H9 (cell line): ENCODE measurements at regions not wholly inside any gene's neighbourhood (a gene's known extent, or its start where the extent isn't known, plus 50 kb on each side); places are given as distances from the start of the nearest gene placed in this dataset.

Source experiments
- DNase-seq: peaks from one replicate; pipeline ENCODE4 v3.0.0-alpha.2; 2017
- H2AFZ ChIP-seq: one replicate; pipeline ENCODE4 v1.6.1; 2013; ENCODE audit warnings: mild to moderate bottlenecking, low read length, control low read depth, moderate library complexity
- H2AK5ac ChIP-seq: 2 replicates; pipeline ENCODE4 v1.6.1; 2013; ENCODE audit warnings: low read length, control low read depth, mixed read lengths; ENCODE audit not compliant: insufficient read length
- H2BK120ac ChIP-seq: one replicate; pipeline ENCODE4 v1.6.1; 2013; ENCODE audit warnings: low read depth, mild to moderate bottlenecking, low read length, control low read depth, inconsistent platforms; ENCODE audit not compliant: poor library complexity, severe bottlenecking
- H2BK12ac ChIP-seq: 2 replicates; pipeline ENCODE4 v1.6.1; 2013; ENCODE audit warnings: low read length, control low read depth, mixed read lengths, low read depth; ENCODE audit not compliant: insufficient read length
- H2BK15ac ChIP-seq: 2 replicates; pipeline ENCODE4 v1.6.1; 2013; ENCODE audit warnings: low read depth, low read length, control low read depth
- H2BK20ac ChIP-seq: one replicate; pipeline ENCODE4 v1.6.1; 2013; ENCODE audit warnings: low read depth, mild to moderate bottlenecking, low read length, control low read depth, inconsistent platforms; ENCODE audit not compliant: poor library complexity, severe bottlenecking
- H2BK5ac ChIP-seq: 2 replicates; pipeline ENCODE4 v1.6.1; 2013; ENCODE audit warnings: low read length, control low read depth, mixed read lengths; ENCODE audit not compliant: insufficient read length
- H3K14ac ChIP-seq: 2 replicates; pipeline ENCODE4 v1.6.1; 2013; ENCODE audit warnings: low read length, control low read depth; ENCODE audit not compliant: insufficient read depth
- H3K18ac ChIP-seq: 2 replicates; pipeline ENCODE4 v1.6.1; 2013; ENCODE audit warnings: low read depth, mild to moderate bottlenecking, mixed read lengths, low read length, control low read depth; ENCODE audit not compliant: insufficient read length
- H3K23ac ChIP-seq: 2 replicates; pipeline ENCODE4 v1.6.1; 2013; ENCODE audit warnings: low read length, control low read depth, mixed read lengths, low read depth; ENCODE audit not compliant: insufficient read length
- H3K23me2 ChIP-seq: 2 replicates; pipeline ENCODE4 v1.6.1; 2013; ENCODE audit warnings: low read depth, mild to moderate bottlenecking, mixed read lengths, low read length, control low read depth; ENCODE audit not compliant: insufficient read length, poor library complexity, severe bottlenecking
- H3K27ac ChIP-seq: 2 replicates; pipeline ENCODE4 v1.5.1; 2013; ENCODE audit warnings: low read length, control low read depth, mixed read lengths, low read depth; ENCODE audit not compliant: insufficient read length
- H3K27me3 ChIP-seq: 2 replicates; pipeline ENCODE4 v1.6.1; 2013; ENCODE audit warnings: low read length, control low read depth, inconsistent platforms; ENCODE audit not compliant: insufficient read depth
- H3K4ac ChIP-seq: 2 replicates; pipeline ENCODE4 v1.6.1; 2013; ENCODE audit warnings: low read depth, mild to moderate bottlenecking, control low read depth, inconsistent platforms, low read length, moderate library complexity
- H3K4me1 ChIP-seq: 2 replicates; pipeline ENCODE4 v1.6.1; 2013; ENCODE audit warnings: low read length, control low read depth, inconsistent platforms; ENCODE audit not compliant: insufficient read depth
- H3K4me2 ChIP-seq: 2 replicates; pipeline ENCODE4 v1.6.1; 2013; ENCODE audit warnings: low read length, control low read depth, mixed read lengths; ENCODE audit not compliant: insufficient read length, insufficient read depth
- H3K56ac ChIP-seq: 2 replicates; pipeline ENCODE4 v1.6.1; 2013; ENCODE audit warnings: low read depth, mild to moderate bottlenecking, mixed read lengths, low read length, control low read depth; ENCODE audit not compliant: insufficient read length
- H3K79me1 ChIP-seq: 2 replicates; pipeline ENCODE4 v1.6.1; 2013; ENCODE audit warnings: low read depth, mild to moderate bottlenecking, moderate library complexity, low read length, control low read depth, inconsistent platforms; ENCODE audit not compliant: insufficient read depth, poor library complexity, severe bottlenecking
- H3K79me2 ChIP-seq: 2 replicates; pipeline ENCODE4 v1.6.1; 2013; ENCODE audit warnings: low read length, control low read depth, inconsistent platforms; ENCODE audit not compliant: insufficient read depth
- H3K9ac ChIP-seq: 2 replicates; pipeline ENCODE4 v1.6.1; 2013; ENCODE audit warnings: low read length, control low read depth, mixed read lengths; ENCODE audit not compliant: insufficient read length; ENCODE audit errors: extremely low read depth
- H3K9me3 ChIP-seq: one replicate; pipeline ENCODE4 v1.6.1; 2013; ENCODE audit warnings: low read depth, low read length, inconsistent platforms; ENCODE audit not compliant: control insufficient read depth
- H3T11ph ChIP-seq: one replicate; pipeline ENCODE4 v1.6.1; 2013; ENCODE audit warnings: mild to moderate bottlenecking, low read length, control low read depth, inconsistent platforms
- H4K20me1 ChIP-seq: one replicate; pipeline ENCODE4 v1.6.1; 2013; ENCODE audit not compliant: control insufficient read depth, insufficient read length, insufficient read depth
- H4K5ac ChIP-seq: 2 replicates; pipeline ENCODE4 v1.6.1; 2013; ENCODE audit warnings: low read depth, mild to moderate bottlenecking, mixed read lengths, low read length, control low read depth; ENCODE audit not compliant: insufficient read length
- H4K8ac ChIP-seq: replicated peaks from 2 replicates; pipeline ENCODE4 v1.6.1; 2013; ENCODE audit warnings: low read length, control low read depth, mixed read lengths, low read depth; ENCODE audit not compliant: insufficient read length
- H4K91ac ChIP-seq: 2 replicates; pipeline ENCODE4 v1.6.1; 2013; ENCODE audit warnings: low read depth, mild to moderate bottlenecking, moderate library complexity, mixed read lengths, low read length, control low read depth; ENCODE audit not compliant: insufficient read length
- H3K27ac Mint-ChIP-seq, 3 experiments: 2 replicates in 2 of 3; 3 replicates in 1 of 3; pipeline ENCODE4 v1.8.0; 2020 to 2021; ENCODE audit warnings: mixed read lengths in 3 of 3, mild to moderate bottlenecking in 1 of 3, moderate library complexity in 1 of 3
- H3K27me3 Mint-ChIP-seq: 2 replicates; pipeline ENCODE4 v1.8.0; 2021; ENCODE audit warnings: low read depth, mild to moderate bottlenecking, moderate library complexity, mixed read lengths
- H3K36me3 Mint-ChIP-seq, 3 experiments: 2 replicates in 2 of 3; 3 replicates in 1 of 3; pipeline ENCODE4 v1.8.0; 2020 to 2021; ENCODE audit warnings: low read depth in 3 of 3, mixed read lengths in 3 of 3; ENCODE audit not compliant: insufficient read depth in 1 of 3
- H3K4me1 Mint-ChIP-seq, 2 experiments: 2 replicates each; pipeline ENCODE4 v1.8.0; 2020; ENCODE audit warnings: mixed read lengths in 2 of 2
- H3K4me3 Mint-ChIP-seq, 2 experiments: 2 replicates in 1 of 2; 3 replicates in 1 of 2; pipeline ENCODE4 v1.8.0; 2020 to 2021; ENCODE audit warnings: mild to moderate bottlenecking in 2 of 2, mixed read lengths in 2 of 2, moderate library complexity in 1 of 2
- H3K9me3 Mint-ChIP-seq, 2 experiments: 2 replicates in 1 of 2; 3 replicates in 1 of 2; pipeline ENCODE4 v1.8.0; 2020; ENCODE audit warnings: mild to moderate bottlenecking in 2 of 2, mixed read lengths in 2 of 2, moderate library complexity in 1 of 2
- WGBS: extraction: QIAGEN DNeasy Blood & Tissue Kit; methylation state at CpG from one replicate; pipeline ENCODE4 v1.1.7; 2013; ENCODE audit warnings: missing lambda C conversion rate, low lambda C conversion rate, mixed read lengths; ENCODE audit not compliant: insufficient read length; ENCODE audit errors: extremely low coverage; 5-methylcytosine and 5-hydroxymethylcytosine counted together
- TF ChIP-seq, protein P1 (sequence below): fragments of 200-600 bp; sonication (generic); conservative IDR thresholded peaks from 3 replicates; pipeline ENCODE4 v1.8.0; 2021; ENCODE audit warnings: antibody characterized with exemption, mild to moderate bottlenecking

DNA sequence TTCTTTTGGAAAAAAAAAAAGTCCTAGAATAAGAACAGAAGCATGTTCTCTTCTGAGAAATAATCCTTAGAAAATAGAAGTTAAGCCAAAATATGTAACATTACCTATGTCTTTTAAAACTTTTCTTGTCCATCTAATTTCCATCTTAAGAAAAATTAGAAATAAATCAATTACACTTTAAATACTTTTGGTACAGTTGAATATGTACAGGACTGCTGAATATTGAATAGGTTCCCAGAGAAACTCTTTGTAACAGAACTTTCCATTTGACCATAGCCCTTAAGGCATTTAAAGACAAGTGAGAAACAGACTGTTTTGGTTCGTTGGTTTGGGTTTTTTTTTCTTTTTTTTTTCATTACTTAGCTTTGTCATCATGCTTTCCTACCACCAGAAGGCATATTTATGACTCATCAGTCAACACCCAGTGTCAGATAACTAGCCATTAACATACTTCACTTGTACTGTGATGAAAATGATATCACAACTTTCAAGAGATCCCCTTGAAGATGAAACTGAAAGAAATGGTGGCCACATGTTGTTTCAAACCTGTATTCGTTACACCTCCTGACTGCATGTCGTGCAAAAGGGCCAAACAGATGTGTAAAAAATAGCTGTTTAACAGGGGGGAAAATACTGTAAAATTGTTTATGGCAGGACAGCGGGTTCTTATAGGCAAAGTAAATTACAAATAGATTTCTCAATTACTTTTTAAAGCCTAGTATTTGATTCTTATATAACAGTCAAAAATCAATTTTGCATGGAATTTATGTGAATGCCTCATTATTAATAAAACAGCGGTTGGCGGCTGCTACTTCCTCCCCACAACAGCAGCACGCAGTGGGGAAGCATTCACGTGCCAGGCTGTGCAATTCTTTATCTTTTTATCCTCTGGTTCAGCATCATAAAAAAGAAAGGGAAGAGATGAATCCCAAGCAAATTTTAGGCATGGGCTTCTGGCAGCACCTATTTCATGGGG is 280.7 kb upstream of the HNRNPA3 start:
- Histone ChIP-seq H2AFZ (no peak overlapping the region), H3K14ac (no peak overlapping the region), H2BK120ac (no peak overlapping the region), H3K27ac (no peak overlapping the region), H3K4ac (no peak overlapping the region), H2BK15ac (no peak overlapping the region), H3K79me2 (no peaks in the 10 kb centered on the region), H3T11ph (no peak overlapping the region), H3K4me1 (no peaks in the 10 kb centered on the region; the same call in 1 of the 2 replicates), H3K23ac (no peak overlapping the region), H3K4me2 (no peak overlapping the region), H4K5ac (no peak overlapping the region), H4K91ac (no peak overlapping the region), H3K79me1 (no peaks in the 10 kb centered on the region), H2BK5ac (no peak overlapping the region), H4K20me1 (no peaks in the 10 kb centered on the region), H3K18ac (no peak overlapping the region), H3K56ac (no peak overlapping the region), H3K9ac (no peak overlapping the region), H2BK20ac (no peak overlapping the region), H2AK5ac (no peak overlapping the region), H3K27me3 (no peaks in the 10 kb centered on the region), H3K9me3 (no peaks in the 10 kb centered on the region), H3K23me2 (no peaks in the 10 kb centered on the region), H2BK12ac (no peak overlapping the region), H4K8ac (no peak overlapping the region)
- Mint-ChIP-seq H3K27me3 (no peaks in the 10 kb centered on the region), H3K27ac (no peak overlapping the region), H3K4me3 (no peak overlapping the region), H3K9me3 (no peaks in the 10 kb centered on the region; a peak in 2 of 5 replicates), H3K36me3 (0 out of 7 replicates have a peak, but pooled peaks cover 0 to 1% (median 0%) of the 10 kb centered on the region in 3 experiments), H3K4me1 (peaks cover 0 to 3% of the 10 kb centered on the region in 2 experiments; a peak in 1 of 4 replicates)
- TF ChIP-seq, protein P1, sequence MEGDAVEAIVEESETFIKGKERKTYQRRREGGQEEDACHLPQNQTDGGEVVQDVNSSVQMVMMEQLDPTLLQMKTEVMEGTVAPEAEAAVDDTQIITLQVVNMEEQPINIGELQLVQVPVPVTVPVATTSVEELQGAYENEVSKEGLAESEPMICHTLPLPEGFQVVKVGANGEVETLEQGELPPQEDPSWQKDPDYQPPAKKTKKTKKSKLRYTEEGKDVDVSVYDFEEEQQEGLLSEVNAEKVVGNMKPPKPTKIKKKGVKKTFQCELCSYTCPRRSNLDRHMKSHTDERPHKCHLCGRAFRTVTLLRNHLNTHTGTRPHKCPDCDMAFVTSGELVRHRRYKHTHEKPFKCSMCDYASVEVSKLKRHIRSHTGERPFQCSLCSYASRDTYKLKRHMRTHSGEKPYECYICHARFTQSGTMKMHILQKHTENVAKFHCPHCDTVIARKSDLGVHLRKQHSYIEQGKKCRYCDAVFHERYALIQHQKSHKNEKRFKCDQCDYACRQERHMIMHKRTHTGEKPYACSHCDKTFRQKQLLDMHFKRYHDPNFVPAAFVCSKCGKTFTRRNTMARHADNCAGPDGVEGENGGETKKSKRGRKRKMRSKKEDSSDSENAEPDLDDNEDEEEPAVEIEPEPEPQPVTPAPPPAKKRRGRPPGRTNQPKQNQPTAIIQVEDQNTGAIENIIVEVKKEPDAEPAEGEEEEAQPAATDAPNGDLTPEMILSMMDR, result no peak
- DNase-seq, result no peak
- no CpG with 5 or more reads among the region's 8 CpGs for WGBS
